NCI-H146 (cell line): ENCODE measurements at regions not wholly inside any gene's neighbourhood (a gene's known extent, or its start where the extent isn't known, plus 50 kb on each side); places are given as distances from the start of the nearest gene placed in this dataset.

Experiments used
- DNase-seq: peaks from one replicate; lab custom pipeline; 2025; lab: John Stamatoyannopoulos, UW

GRCh38 chr4:111595456-111595855 is 549.8 kb upstream of the FAM241A start:
- no peak for DNase-seq

GRCh38 chr4:111596491-111596890 is 548.8 kb upstream of the FAM241A start:
- no peak for DNase-seq

- DNase-seq: no peak
Measured at GRCh38 chr4:111601671-111602070, 543.6 kb upstream of the FAM241A start.

- no peak for DNase-seq
Measured at GRCh38 chr4:111602848-111603247, 542.4 kb upstream of the FAM241A start.

- DNase-seq: no peak
Measured at GRCh38 chr4:111605111-111605510, 540.1 kb upstream of the FAM241A start.

- DNase-seq: no peak
Measured at GRCh38 chr4:111610681-111611080, 534.6 kb upstream of the FAM241A start.

- DNase-seq: no peak
Measured at GRCh38 chr4:111618908-111619307, 526.3 kb upstream of the FAM241A start.

GRCh38 chr4:111628437-111628836 is 516.8 kb upstream of the FAM241A start:
- DNase-seq: no peak

- no peak for DNase-seq
Measured at GRCh38 chr4:111630705-111631104, 514.5 kb upstream of the FAM241A start.

- no peak for DNase-seq
Measured at GRCh38 chr4:111631215-111631999, 513.8 kb upstream of the FAM241A start.

GRCh38 chr4:111632641-111633151 is 512.6 kb upstream of the FAM241A start:
- no peak for DNase-seq

- no peak for DNase-seq
Measured at GRCh38 chr4:111633663-111634266, 511.5 kb upstream of the FAM241A start.

GRCh38 chr4:111635646-111636045 is 509.6 kb upstream of the FAM241A start:
- DNase-seq: no peak

GRCh38 chr4:111636961-111637585 is 508.2 kb upstream of the FAM241A start:
- no peak for DNase-seq

GRCh38 chr4:111639120-111639690 is 506.0 kb upstream of the FAM241A start:
- no peak for DNase-seq

- DNase-seq: no peak
Measured at GRCh38 chr4:111639876-111640275, 505.4 kb upstream of the FAM241A start.

- DNase-seq: peak; percentile 55
Measured at GRCh38 chr4:111641813-111642579, 503.3 kb upstream of the FAM241A start.

GRCh38 chr4:111648056-111648455 is 497.2 kb upstream of the FAM241A start:
- no peak for DNase-seq

- no peak for DNase-seq
Measured at GRCh38 chr4:111649308-111649707, 495.9 kb upstream of the FAM241A start.

- no peak for DNase-seq
Measured at GRCh38 chr4:111650146-111650545, 495.1 kb upstream of the FAM241A start.

GRCh38 chr4:111650674-111651086 is 494.6 kb upstream of the FAM241A start:
- DNase-seq: peak; percentile 1

GRCh38 chr4:111652236-111652635 is 493.0 kb upstream of the FAM241A start:
- DNase-seq: no peak
